Breast epithelium (tissue), 3 donors: ENCODE measurements at regions not wholly inside any gene's neighbourhood (a gene's known extent, or its start where the extent isn't known, plus 50 kb on each side); places are given as distances from the start of the nearest gene placed in this dataset.

Experiments used
- CTCF ChIP-seq, 3 donors: fragments of 450-650 bp; IDR thresholded peaks; one replicate each; pipeline ENCODE4 v1.5.1; 2016 to 2017; ENCODE audit warnings: antibody characterized with exemption in 3 of 3, mild to moderate bottlenecking in 3 of 3, moderate library complexity in 3 of 3
- POLR2A ChIP-seq: fragments of 450-650 bp; IDR thresholded peaks from one replicate; pipeline ENCODE4 v1.6.1; 2016; ENCODE audit warnings: antibody characterized with exemption, mild to moderate bottlenecking, moderate library complexity

DNA sequence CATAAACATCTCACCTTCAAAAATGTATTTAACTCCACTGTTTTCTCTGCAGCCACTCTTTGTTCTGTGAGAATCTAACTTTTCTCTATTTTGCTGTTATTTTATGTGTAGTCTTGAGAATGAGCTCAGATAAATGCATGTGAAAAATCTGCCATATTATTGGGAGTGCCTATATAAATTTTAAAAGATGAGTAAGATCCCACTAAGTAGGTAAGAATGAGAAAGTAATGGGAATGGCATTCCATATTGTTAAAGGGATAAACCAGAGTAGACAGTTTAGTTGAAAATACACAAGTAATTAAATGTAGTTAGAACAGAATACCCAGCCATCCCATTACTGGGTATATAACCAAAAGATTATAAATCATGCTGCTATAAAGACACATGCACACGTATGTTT lies 817.2 kb downstream of the FAM181B start:
- TF ChIP-seq CTCF (IDR thresholded peaks at IDR 0.05) (no peak), POLR2A (no peak)
